GM21717 (cell line): ENCODE measurements at regions not wholly inside any gene's neighbourhood (a gene's known extent, or its start where the extent isn't known, plus 50 kb on each side); places are given as distances from the start of the nearest gene placed in this dataset.
A peak's percentile ranks its signal among the peaks of the same experiment; 100 is the strongest.

ENCODE experiments used
- ATAC-seq: cut with Tn5 transposase; IDR thresholded peaks from one replicate; pipeline ENCODE4 v1.9.1; 2021; ENCODE audit warnings: mild to moderate bottlenecking, moderate library complexity; ENCODE audit not compliant: unreplicated experiment

DNA sequence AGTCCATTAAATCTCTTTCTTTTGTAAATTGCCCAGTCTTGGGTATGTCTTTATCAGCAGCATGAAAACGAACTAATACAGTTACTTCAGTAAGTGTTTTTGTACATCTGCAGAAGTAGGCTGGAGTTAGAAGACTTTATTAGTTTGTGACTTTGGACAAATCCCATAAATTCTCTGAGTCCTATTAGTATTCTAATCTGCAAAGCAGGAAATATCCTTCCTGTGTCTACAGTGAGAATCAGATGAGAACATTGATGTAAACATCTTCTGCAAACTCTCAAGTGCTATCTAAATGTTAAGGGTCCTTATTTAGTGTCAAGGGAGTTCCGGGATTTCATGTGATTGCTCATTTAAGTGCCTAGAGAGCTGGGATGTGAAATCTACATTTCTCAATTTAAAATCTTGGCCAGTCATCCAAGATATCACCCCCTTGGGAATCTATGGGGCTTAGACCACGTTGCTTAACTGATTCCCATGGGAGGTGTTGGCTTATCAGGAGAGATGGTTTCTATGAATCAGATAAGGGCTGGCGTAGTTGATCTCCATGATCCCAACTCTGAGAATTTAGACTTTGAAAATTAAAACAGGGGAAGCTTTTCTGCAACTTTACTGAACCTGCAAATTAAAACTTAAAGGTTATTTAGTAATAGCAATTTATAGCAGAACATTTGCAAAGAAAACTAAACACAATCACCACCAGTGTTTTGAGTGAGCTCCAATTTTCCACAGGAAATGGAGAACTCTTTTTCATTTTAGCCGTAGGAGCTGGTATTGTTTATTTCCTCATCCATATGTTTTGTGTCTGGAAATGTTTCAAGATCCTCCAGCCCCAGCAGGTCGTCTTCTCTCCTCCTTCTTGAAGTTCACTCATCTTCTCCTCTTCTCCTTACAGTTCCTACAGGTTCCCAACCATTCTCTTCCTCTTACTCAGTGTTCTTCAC lies 241.6 kb upstream of the CD180 start:
- no peak for ATAC-seq

DNA sequence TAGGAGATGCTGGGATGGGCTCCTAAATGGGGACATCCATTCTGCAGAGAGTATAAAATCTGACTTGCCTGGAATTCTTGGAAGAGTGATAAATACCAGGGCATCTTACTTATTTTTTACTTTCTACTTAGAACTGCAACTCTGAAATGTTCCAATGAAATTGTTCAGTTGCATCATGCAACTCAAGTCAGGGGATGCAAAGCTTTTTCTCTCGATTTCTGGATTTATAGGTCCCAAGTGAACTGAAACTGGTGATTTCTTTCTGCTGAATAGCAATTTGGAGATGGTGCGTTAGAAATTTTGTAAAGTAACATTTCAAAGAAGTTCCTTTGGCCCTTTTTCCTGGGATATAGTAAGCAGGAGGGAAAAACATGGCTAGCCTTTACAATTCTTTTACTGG lies 238.4 kb upstream of the CD180 start:
- ATAC-seq, result no peak

- ATAC-seq, result no peak
These were observed 237.9 kb upstream of the CD180 start for GRCh38 chr5:67434466-67434865.

DNA sequence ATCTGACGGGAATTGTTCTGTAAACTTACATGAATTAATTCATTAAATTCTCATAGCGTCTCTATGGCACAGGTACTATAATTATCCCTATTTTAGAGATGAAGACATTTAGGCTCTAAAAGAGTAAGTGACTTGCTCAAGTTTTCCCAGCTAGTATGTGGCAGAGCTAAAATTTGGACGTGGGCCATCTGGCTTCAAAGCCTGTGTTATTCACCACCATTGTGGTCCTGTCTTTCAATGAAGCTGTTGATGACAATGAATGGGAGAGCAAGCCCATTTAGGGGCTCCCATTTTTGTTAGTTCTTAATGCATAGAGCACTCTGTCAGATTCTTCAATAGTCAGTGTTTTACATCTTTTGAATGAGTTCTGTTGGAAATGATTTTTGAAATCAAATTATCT lies 236.0 kb upstream of the CD180 start:
- no peak for ATAC-seq

- ATAC-seq, result no peak
These were observed 234.6 kb upstream of the CD180 start for GRCh38 chr5:67431191-67431590.

GRCh38 chr5:67427850-67428298 lies 231.3 kb upstream of the CD180 start:
- ATAC-seq, result no peak

GRCh38 chr5:67426961-67427849 lies 230.6 kb upstream of the CD180 start:
- ATAC-seq, result no peak

GRCh38 chr5:67425514-67425913 lies 228.9 kb upstream of the CD180 start:
- ATAC-seq, result no peak

DNA sequence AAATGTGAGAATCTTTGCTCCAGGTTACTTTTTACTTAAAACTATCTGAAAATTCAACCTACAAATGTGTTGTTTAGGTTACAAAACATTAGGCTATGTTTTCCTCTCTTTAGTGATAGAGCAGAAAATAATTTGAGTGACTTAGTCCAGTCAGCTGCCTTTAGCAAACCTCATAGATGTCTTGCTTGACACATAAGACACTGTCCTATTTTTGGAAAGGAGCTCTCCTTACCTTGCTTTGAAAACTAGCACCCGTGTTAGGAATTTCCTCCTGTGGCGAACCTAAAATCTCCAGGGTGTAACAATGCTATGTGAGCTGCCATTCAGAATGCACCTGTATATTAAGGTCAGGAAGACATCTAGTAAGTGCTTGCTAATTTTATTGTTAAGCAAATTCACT lies 221.2 kb upstream of the CD180 start:
- ATAC-seq, result no peak

DNA sequence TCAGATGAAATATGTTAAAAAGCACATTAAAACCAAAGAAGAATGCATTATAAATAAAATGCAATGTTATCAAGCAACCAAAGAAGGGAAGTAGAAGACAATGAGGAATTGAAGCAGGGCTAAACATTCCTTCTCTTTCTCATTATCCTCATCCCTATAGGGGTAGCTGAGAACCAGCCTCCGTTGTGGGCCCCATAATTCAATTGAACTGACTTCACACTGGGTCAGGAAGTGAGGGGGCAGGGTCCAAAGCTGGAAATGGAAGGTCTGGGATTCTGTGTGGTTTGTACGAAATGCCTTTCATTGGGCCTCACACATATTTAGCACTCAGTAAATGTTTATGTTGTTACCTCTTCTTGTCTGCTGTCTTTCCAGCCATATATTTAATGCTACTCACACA lies 220.4 kb upstream of the CD180 start:
- ATAC-seq, result no peak

- peak; percentile 72 for ATAC-seq
These were observed 219.7 kb upstream of the CD180 start for GRCh38 chr5:67416133-67416937.

DNA sequence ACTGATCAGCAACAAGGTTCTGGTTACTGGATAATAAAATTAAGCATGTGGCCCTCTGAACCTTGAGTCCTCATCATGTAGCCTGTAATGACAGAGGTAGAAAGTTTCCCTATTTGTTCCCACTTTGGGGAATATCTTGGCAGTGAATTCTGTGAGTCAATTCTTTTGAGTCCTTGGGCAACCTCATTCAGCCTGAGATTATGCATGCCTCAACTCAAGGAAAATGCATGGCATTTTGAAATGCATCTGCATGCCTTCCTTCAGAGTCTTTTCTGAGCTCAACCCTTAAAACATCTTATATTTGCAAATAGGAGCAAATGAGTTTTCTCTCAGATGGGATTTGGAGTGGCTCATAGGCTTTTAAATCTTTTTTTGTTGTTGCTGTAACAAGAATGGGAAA lies 218.1 kb upstream of the CD180 start:
- no peak for ATAC-seq

DNA sequence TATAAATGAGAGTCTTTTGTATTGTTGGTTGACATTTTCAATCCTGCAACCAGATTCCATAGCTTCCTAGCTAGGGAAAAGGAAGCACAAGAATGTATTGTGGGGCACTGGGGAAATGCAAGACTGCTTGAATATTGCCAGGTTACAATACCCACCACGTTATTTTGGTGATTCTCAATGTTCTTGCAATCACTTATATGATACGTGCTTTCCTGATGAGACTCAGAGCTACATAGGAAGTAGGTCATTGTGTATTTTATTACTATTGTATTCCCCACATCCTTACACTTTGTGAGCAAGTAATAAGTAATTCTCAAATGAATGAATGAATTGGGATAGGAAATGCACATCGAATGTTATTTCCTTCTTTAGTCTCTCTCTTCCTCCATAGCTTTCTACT lies 217.1 kb upstream of the CD180 start:
- no peak for ATAC-seq

DNA sequence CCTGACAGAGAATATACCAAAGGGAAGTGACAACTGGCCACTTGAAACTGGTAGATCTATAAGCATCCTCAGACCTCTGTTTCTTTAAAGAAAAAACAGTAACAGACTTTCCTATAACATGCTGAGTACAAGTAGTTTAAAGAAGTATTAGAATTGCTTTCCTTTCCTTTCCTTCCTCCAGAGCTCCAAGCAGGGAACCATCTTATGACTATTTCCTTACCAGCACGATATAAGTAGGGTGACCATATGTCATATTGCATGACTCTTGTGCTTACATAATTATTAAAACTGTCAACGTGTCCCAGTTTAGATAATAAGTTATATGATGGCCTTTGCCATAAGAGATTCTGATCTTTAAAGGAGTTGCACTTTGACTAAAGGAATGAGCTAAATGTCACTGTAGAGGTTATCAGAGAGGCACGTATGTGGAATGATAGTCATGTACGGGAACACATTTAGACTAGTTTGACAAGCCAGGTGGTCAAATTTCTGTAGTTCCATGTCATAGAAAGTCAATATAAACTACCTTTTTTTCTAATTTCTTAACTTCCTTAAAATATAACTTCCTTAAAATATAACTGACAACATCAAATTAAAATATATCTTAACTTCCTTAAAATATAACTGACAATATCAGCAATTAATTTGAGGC lies 212.7 kb upstream of the CD180 start:
- no peak for ATAC-seq

- no peak for ATAC-seq
These were observed 211.4 kb upstream of the CD180 start for GRCh38 chr5:67407979-67408378.

GRCh38 chr5:67405755-67406154 lies 209.2 kb upstream of the CD180 start:
- ATAC-seq, result no peak

DNA sequence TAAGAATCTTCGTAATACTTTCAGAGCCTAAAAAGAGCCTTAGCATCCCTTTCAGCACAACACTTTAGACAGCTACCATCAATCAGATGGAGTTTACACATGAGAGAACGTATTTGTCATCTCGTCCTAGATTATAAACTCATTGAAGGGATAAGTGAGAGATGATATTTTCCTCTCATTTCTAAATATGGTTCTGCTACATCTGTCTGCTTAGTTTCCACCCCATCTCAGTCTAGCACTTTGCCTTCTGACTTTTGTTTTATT lies 208.4 kb upstream of the CD180 start:
- no peak for ATAC-seq

- no peak for ATAC-seq
These were observed 207.9 kb upstream of the CD180 start for GRCh38 chr5:67404256-67405100.

DNA sequence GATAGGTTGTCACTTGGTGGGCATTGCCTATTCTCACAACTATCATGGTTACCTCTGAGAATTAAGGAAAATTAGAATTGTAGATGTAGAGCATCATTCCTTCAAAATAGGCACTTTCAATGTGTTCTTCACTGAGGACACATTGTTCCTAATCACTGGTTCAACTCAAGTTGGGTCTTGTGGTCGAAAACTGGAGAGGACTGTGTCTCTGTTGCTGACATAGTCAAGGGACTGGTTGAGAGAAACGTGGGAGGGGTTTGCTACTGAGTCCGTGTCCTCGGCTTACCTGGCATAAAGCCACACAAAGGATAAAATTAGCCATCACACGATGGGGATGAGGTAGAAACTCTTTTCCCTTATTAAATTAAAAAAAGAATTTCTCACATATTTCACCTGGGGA lies 205.9 kb upstream of the CD180 start:
- ATAC-seq, result no peak

DNA sequence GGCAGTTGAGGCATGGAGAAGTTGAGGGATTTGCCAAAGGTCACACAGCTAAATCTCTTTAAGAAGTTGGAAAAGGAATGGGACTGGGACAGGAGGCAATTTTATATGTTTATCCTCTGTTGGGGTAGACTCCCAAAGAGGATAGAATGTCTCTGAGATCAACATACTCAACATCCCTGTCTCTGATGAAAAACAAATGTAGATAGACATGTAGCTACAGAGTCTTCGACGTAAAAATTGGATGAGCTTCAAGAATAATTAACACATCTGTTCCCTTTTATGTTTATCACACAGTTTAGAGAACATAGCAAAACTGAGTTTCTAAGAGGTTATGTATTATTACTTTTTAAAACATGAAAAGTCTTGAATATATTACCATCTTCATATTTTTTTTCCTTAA lies 204.6 kb upstream of the CD180 start:
- no peak for ATAC-seq
